ENCODE measurements at regions not wholly inside any gene's neighbourhood (a gene's known extent, or its start where the extent isn't known, plus 50 kb on each side); places are given as distances from the start of the nearest gene placed in this dataset.

DNA sequence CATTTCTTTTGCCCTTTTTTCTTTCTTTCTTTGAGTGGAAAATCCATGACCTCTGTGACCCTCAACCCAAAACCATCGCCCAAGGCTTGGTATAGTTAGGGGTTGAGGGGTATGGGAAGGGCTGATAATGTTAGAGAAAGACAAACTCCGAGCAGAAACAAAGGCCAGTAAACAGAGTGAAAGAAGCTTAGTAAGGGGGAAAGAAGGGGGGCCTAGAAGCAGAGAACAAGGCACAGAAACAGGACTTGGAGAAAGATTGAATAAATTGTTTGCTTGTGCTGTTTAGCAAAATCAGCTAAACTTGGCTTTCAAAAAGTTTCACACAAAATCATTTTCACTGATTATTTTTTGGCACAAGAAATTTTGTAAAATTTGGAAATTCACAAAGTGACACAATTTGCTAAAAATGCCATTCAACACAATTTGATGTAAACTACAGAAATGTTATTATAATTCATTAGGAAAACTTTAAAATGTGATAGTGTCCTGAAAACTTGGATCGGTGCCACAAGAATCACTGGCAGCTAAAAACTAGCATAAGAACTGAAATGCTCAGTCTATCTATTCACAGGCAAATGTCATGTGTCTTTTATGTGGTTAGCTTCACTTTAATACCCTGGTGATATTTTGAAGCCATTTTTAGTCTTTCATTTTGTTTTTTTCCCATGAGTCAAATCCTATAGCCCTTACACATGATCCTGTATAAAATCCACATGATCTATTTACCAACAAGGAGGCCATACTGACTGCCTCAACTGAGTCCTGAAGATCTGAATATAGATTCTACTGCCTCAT is 276.4 kb downstream of the NR2F1-AS1 start:
- ATAC-seq = no peak
- Mint-ChIP-seq H3K9me3 (no peaks in the 10 kb centered on the region), H3K27ac (no peak overlapping the region), H3K4me1 (peaks cover 44% of the 10 kb centered on the region), H3K4me3 (no peak overlapping the region), H3K36me3 (no peaks in the 10 kb centered on the region), H3K27me3 (ENCODE audit: low read depth) (no peaks in the 10 kb centered on the region)
- TF ChIP-seq, protein P1, sequence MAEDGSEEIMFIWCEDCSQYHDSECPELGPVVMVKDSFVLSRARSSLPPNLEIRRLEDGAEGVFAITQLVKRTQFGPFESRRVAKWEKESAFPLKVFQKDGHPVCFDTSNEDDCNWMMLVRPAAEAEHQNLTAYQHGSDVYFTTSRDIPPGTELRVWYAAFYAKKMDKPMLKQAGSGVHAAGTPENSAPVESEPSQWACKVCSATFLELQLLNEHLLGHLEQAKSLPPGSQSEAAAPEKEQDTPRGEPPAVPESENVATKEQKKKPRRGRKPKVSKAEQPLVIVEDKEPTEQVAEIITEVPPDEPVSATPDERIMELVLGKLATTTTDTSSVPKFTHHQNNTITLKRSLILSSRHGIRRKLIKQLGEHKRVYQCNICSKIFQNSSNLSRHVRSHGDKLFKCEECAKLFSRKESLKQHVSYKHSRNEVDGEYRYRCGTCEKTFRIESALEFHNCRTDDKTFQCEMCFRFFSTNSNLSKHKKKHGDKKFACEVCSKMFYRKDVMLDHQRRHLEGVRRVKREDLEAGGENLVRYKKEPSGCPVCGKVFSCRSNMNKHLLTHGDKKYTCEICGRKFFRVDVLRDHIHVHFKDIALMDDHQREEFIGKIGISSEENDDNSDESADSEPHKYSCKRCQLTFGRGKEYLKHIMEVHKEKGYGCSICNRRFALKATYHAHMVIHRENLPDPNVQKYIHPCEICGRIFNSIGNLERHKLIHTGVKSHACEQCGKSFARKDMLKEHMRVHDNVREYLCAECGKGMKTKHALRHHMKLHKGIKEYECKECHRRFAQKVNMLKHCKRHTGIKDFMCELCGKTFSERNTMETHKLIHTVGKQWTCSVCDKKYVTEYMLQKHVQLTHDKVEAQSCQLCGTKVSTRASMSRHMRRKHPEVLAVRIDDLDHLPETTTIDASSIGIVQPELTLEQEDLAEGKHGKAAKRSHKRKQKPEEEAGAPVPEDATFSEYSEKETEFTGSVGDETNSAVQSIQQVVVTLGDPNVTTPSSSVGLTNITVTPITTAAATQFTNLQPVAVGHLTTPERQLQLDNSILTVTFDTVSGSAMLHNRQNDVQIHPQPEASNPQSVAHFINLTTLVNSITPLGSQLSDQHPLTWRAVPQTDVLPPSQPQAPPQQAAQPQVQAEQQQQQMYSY (CRISPR knock-in tag; IDR thresholded peaks at IDR 0.05) = no peak
- DNase-seq (ENCODE audit: low spot score) = no peak
- POLR2A ChIA-PET = no interaction called here
- CTCF ChIA-PET = no interaction called here

DNA sequence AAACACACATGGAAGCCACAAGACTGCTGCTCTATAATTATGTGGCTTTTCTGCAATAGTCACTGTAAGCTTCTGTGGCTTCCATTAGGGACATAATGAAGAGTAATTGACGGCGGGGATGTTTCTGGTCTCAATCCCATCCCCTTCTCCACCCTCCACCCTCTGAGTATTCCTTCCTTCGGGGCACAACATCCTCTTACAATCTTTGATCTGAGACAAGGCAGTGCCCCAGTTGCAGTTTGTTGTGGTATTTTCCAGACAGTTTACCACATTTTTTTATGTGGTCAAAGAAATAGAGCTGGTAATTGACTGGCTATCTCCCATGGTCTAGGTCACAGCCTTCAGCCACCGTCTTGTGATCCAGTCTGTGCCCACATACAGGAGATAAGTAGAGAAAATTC is 277.7 kb downstream of the NR2F1-AS1 start:
- Mint-ChIP-seq H3K36me3 (no peaks in the 10 kb centered on the region), H3K4me3 (no peak overlapping the region), H3K4me1 (peaks cover 53% of the 10 kb centered on the region), H3K9me3 (no peaks in the 10 kb centered on the region), H3K27ac (no peak overlapping the region), H3K27me3 (ENCODE audit: low read depth) (no peaks in the 10 kb centered on the region; the same call in 1 of the 2 replicates)
- POLR2A ChIA-PET = no interaction called here
- CTCF ChIA-PET = no interaction called here
- ATAC-seq = no peak
- no peak for DNase-seq (ENCODE audit: low spot score)
- TF ChIP-seq, protein P2, sequence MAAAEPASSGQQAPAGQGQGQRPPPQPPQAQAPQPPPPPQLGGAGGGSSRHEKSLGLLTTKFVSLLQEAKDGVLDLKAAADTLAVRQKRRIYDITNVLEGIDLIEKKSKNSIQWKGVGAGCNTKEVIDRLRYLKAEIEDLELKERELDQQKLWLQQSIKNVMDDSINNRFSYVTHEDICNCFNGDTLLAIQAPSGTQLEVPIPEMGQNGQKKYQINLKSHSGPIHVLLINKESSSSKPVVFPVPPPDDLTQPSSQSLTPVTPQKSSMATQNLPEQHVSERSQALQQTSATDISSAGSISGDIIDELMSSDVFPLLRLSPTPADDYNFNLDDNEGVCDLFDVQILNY (CRISPR knock-in tag; IDR thresholded peaks at IDR 0.05) = no peak
- TF ChIP-seq ESRRA (CRISPR knock-in tag; IDR thresholded peaks at IDR 0.05; ENCODE audit: borderline replicate concordance) = no peak
- TF ChIP-seq GRHL2 (CRISPR knock-in tag; IDR thresholded peaks at IDR 0.05; ENCODE audit: insufficient replicate concordance, severe bottlenecking) = no peak
- TF ChIP-seq GTF2I (CRISPR knock-in tag; conservative IDR thresholded peaks at IDR 0.05) = no peak
- TF ChIP-seq, protein P3, sequence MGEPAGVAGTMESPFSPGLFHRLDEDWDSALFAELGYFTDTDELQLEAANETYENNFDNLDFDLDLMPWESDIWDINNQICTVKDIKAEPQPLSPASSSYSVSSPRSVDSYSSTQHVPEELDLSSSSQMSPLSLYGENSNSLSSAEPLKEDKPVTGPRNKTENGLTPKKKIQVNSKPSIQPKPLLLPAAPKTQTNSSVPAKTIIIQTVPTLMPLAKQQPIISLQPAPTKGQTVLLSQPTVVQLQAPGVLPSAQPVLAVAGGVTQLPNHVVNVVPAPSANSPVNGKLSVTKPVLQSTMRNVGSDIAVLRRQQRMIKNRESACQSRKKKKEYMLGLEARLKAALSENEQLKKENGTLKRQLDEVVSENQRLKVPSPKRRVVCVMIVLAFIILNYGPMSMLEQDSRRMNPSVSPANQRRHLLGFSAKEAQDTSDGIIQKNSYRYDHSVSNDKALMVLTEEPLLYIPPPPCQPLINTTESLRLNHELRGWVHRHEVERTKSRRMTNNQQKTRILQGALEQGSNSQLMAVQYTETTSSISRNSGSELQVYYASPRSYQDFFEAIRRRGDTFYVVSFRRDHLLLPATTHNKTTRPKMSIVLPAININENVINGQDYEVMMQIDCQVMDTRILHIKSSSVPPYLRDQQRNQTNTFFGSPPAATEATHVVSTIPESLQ (CRISPR knock-in tag; IDR thresholded peaks at IDR 0.05) = no peak
- TF ChIP-seq, protein P4, sequence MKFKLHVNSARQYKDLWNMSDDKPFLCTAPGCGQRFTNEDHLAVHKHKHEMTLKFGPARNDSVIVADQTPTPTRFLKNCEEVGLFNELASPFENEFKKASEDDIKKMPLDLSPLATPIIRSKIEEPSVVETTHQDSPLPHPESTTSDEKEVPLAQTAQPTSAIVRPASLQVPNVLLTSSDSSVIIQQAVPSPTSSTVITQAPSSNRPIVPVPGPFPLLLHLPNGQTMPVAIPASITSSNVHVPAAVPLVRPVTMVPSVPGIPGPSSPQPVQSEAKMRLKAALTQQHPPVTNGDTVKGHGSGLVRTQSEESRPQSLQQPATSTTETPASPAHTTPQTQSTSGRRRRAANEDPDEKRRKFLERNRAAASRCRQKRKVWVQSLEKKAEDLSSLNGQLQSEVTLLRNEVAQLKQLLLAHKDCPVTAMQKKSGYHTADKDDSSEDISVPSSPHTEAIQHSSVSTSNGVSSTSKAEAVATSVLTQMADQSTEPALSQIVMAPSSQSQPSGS (CRISPR knock-in tag; IDR thresholded peaks at IDR 0.05; ENCODE audit: borderline replicate concordance, low read depth) = no peak
- TF ChIP-seq, protein P5, sequence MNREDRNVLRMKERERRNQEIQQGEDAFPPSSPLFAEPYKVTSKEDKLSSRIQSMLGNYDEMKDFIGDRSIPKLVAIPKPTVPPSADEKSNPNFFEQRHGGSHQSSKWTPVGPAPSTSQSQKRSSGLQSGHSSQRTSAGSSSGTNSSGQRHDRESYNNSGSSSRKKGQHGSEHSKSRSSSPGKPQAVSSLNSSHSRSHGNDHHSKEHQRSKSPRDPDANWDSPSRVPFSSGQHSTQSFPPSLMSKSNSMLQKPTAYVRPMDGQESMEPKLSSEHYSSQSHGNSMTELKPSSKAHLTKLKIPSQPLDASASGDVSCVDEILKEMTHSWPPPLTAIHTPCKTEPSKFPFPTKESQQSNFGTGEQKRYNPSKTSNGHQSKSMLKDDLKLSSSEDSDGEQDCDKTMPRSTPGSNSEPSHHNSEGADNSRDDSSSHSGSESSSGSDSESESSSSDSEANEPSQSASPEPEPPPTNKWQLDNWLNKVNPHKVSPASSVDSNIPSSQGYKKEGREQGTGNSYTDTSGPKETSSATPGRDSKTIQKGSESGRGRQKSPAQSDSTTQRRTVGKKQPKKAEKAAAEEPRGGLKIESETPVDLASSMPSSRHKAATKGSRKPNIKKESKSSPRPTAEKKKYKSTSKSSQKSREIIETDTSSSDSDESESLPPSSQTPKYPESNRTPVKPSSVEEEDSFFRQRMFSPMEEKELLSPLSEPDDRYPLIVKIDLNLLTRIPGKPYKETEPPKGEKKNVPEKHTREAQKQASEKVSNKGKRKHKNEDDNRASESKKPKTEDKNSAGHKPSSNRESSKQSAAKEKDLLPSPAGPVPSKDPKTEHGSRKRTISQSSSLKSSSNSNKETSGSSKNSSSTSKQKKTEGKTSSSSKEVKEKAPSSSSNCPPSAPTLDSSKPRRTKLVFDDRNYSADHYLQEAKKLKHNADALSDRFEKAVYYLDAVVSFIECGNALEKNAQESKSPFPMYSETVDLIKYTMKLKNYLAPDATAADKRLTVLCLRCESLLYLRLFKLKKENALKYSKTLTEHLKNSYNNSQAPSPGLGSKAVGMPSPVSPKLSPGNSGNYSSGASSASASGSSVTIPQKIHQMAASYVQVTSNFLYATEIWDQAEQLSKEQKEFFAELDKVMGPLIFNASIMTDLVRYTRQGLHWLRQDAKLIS (CRISPR knock-in tag; IDR thresholded peaks at IDR 0.05; ENCODE audit: borderline replicate concordance) = no peak
- TF ChIP-seq ATF1 (CRISPR knock-in tag; IDR thresholded peaks at IDR 0.05) = no peak
- TF ChIP-seq, protein P6, sequence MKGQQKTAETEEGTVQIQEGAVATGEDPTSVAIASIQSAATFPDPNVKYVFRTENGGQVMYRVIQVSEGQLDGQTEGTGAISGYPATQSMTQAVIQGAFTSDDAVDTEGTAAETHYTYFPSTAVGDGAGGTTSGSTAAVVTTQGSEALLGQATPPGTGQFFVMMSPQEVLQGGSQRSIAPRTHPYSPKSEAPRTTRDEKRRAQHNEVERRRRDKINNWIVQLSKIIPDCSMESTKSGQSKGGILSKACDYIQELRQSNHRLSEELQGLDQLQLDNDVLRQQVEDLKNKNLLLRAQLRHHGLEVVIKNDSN (CRISPR knock-in tag; IDR thresholded peaks at IDR 0.05) = no peak
- TF ChIP-seq MXD4 (CRISPR knock-in tag; IDR thresholded peaks at IDR 0.05; ENCODE audit: borderline replicate concordance) = no peak
- TF ChIP-seq JAZF1 (CRISPR knock-in tag; IDR thresholded peaks at IDR 0.05) = no peak
- TF ChIP-seq ZNF219 (CRISPR knock-in tag; IDR thresholded peaks at IDR 0.05; ENCODE audit: borderline replicate concordance) = no peak
- TF ChIP-seq, protein P7, sequence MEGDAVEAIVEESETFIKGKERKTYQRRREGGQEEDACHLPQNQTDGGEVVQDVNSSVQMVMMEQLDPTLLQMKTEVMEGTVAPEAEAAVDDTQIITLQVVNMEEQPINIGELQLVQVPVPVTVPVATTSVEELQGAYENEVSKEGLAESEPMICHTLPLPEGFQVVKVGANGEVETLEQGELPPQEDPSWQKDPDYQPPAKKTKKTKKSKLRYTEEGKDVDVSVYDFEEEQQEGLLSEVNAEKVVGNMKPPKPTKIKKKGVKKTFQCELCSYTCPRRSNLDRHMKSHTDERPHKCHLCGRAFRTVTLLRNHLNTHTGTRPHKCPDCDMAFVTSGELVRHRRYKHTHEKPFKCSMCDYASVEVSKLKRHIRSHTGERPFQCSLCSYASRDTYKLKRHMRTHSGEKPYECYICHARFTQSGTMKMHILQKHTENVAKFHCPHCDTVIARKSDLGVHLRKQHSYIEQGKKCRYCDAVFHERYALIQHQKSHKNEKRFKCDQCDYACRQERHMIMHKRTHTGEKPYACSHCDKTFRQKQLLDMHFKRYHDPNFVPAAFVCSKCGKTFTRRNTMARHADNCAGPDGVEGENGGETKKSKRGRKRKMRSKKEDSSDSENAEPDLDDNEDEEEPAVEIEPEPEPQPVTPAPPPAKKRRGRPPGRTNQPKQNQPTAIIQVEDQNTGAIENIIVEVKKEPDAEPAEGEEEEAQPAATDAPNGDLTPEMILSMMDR (IDR thresholded peaks at IDR 0.05) = no peak
- TF ChIP-seq CBFB (CRISPR knock-in tag; IDR thresholded peaks at IDR 0.05; ENCODE audit: low read depth) = no peak
